HG03521 (cell line): ENCODE measurements at regions not wholly inside any gene's neighbourhood (a gene's known extent, or its start where the extent isn't known, plus 50 kb on each side); places are given as distances from the start of the nearest gene placed in this dataset.
"Not testable (repeated sequence)": the region's sequence is repeated elsewhere in the genome, so short reads cannot be mapped to it uniquely, and the experiment has no call there.

Experiments
- ATAC-seq: cut with Tn5 transposase; IDR thresholded peaks from one replicate; pipeline ENCODE4 v1.9.1; 2021; ENCODE audit warnings: mild to moderate bottlenecking, moderate library complexity; ENCODE audit not compliant: unreplicated experiment

GRCh38 chr1:219039017-219039681 lies 134.5 kb upstream of the LYPLAL1 start:
- no peak for ATAC-seq

DNA sequence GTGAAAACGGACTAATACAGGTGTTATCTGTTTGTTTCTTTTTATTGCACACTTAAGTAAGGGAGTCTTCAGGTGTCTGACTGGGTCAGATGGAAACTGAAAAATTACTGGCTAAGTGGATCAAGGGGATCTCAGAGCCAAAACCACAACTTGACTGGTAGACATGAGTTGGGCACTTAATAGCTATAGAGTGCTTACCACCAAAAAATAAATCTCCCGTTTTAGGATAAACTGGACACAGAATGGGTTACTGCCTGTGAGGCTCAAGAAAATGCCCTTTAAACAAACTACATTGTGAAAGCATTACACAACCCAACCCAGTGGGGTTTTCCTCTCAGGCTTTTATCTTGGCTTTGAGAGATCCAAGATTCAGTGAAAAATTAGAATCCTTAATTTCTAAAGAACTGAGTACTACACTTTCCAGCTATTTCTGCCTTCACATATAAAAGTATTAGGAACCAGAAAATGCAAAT lies 134.0 kb upstream of the LYPLAL1 start:
- ATAC-seq: no peak

DNA sequence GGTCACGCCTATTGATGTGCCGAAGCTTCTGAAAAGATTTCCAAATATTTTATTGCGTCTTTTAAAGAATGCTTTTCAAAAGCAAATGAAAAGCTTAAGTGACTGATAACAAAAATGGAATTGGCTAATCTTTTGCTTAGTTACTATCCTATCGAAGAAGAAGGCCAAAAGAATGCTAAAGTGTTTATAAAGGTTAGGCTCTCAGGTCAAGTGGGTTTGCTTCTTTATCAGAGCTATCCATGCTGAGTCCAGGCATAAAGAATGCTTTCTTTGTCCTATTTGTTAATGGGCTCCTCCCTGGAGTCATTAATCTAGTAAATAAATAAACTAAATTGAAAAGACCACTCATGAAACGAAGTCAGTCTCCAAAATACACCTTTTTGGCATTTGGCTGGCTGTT lies 133.4 kb upstream of the LYPLAL1 start:
- no peak for ATAC-seq

GRCh38 chr1:219041141-219041540 lies 132.5 kb upstream of the LYPLAL1 start:
- no peak for ATAC-seq

- no peak for ATAC-seq
Measured at GRCh38 chr1:219041818-219042217, 131.9 kb upstream of the LYPLAL1 start.

DNA sequence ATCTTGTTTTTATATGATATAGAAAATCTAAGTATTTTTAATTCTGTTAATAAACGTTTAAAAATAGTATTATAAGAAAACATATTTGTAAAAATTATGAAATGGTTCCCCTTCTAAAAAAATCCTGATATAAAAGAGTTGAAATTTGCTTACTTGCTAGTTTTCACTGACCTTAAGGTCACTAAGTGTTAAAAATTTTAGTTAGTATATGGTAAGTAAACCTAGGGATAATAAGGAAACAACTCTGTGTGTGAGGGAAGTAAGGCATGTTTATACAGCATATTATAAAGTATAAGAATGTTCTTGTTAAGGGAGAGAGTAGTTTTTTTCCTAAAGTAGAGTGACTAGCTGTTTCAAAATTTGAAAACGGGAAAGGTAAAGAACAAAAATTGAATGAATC lies 130.9 kb upstream of the LYPLAL1 start:
- ATAC-seq: no peak

DNA sequence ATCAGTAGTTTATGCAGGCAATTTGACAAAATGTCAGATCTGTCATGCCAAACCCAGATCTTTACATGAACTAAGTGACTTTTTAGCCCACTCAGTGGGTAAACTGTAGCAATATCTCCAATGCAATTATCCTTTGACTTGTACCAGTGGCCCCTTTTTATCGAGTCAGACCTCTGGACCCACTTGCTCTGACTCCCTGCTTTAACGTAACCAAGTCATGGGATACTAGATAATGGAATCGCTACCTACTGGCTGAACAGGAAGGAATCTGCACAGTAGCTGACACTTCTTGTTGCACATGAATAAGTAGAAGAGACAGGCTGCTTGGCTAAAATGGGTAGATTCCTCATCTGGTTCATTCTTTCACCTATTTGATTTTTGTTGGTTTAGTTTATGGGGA lies 128.4 kb upstream of the LYPLAL1 start:
- no peak for ATAC-seq

GRCh38 chr1:219049501-219049900 lies 124.2 kb upstream of the LYPLAL1 start:
- no peak for ATAC-seq

DNA sequence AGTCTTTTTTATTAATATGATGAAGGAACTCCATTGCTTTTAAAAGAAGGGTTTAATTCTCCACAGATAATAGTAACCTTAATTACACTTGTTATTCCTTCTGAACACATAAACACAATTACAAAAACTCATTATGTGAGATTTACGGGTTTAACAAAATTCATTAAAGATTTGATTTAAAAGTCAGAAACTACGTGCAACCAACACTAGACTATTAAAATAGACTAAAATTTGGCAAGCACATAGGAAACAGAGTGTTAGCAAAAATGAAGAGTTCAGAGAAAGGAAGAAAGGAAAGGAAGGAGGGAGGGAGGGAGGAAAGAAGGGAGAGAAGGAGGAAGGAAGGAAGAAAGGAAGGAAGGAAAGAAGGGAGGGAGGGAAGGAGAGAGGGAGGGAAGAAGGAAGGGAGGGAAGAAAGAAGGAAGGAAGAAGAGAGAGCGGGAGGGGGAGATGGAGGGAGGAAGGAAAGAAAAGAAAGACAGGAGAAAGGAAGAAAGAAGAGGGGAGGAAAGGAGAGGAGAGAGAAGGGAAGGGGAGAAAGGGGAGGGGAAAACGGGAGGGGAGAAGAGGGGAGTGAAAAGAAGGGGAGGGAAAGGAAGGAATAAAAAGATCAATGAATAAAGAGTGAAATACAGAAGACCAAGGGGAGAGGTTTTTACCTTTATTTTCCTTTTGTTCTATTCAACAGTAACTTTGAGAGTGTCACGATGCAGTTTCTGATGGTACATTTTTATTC lies 123.4 kb upstream of the LYPLAL1 start:
- no peak for ATAC-seq

- ATAC-seq: no peak
Measured at GRCh38 chr1:219050822-219051125, 122.9 kb upstream of the LYPLAL1 start.

DNA sequence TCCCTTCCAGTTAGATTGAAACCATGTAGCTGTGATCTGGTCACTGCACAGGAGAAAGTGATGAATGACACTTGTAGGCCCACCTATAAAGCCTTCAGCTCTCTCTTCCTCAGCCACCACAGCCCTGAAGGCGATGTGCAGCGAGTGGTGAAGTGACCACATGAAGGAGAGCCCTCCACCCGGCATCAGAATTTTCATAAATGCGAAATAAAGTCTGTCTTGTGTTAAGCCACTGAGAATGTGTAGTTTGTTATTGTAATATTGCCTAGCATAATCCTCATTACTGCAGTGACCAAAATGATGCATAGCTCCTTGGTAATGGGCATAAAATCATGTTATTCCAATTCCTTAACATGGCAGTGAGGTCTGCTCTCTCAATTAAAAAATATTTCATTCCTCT lies 122.1 kb upstream of the LYPLAL1 start:
- no peak for ATAC-seq

GRCh38 chr1:219058891-219059820 lies 114.5 kb upstream of the LYPLAL1 start:
- no peak for ATAC-seq

GRCh38 chr1:219060798-219061197 lies 112.9 kb upstream of the LYPLAL1 start:
- ATAC-seq: no peak

- no peak for ATAC-seq
Measured at GRCh38 chr1:219062161-219062560, 111.5 kb upstream of the LYPLAL1 start.

DNA sequence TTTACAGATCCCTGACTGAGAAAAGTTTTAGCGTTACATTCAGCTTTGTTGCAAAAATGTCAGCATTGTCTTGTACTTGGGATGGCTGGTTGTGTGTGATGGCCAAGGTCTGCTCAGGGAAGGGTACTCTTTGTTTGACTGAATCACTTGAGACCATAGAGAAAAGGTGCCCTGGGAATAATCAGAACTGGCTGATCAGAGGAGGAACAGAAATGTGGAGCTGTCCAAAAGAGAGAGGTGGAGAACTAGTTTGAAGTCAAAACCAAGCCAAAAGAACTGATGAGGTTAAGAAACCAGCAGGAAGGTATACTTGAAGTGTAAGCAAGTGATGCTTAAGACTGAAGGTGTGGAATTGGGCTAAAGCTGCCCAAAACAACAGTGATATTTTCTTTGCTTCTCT lies 107.6 kb upstream of the LYPLAL1 start:
- no peak for ATAC-seq

GRCh38 chr1:219066631-219067349 lies 106.9 kb upstream of the LYPLAL1 start:
- ATAC-seq: no peak

DNA sequence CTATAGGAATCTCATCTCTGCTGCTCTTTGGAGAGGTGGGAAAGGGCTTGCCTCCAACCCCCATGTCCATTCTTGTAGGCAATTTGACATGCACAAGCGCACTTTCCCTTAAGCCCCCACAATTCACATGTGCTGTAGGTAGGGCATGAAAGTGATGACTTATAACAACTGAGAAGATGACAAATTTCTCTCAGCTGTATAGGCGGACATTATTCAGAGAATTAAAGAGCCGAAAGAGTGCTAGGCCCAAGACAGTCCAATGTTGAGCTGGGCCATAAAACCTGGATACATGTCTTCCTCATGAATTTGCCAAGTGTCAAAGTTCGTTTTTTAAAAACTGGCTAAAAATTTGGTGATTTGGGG lies 106.3 kb upstream of the LYPLAL1 start:
- ATAC-seq: no peak

GRCh38 chr1:219070395-219070794 lies 103.3 kb upstream of the LYPLAL1 start:
- ATAC-seq: not testable (repeated sequence)

DNA sequence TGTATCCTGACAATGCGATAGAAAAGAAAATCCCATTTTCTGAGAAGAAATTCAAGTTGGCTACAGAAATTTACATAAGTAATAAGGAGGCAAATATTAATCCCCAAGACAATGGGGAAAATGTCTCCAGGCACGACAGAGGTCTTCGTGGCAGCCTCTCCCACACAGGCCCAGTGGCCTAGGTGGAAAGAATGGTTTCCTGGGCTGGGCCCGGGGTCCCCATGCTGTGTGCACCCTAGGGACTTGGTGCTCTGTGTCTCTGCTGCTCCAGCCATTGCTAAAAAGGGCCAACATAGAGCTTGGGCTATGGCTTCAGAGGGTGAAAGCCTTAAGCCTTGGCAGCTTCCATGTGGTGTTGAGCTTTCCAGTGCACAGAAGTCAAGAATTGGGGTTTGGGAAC lies 102.5 kb upstream of the LYPLAL1 start:
- no peak for ATAC-seq

- ATAC-seq: no peak
Measured at GRCh38 chr1:219072329-219072728, 101.3 kb upstream of the LYPLAL1 start.

GRCh38 chr1:219074084-219074728 lies 99.5 kb upstream of the LYPLAL1 start:
- ATAC-seq: no peak
